ENCODE measurements at regions not wholly inside any gene's neighbourhood (a gene's known extent, or its start where the extent isn't known, plus 50 kb on each side); places are given as distances from the start of the nearest gene placed in this dataset.

DNA sequence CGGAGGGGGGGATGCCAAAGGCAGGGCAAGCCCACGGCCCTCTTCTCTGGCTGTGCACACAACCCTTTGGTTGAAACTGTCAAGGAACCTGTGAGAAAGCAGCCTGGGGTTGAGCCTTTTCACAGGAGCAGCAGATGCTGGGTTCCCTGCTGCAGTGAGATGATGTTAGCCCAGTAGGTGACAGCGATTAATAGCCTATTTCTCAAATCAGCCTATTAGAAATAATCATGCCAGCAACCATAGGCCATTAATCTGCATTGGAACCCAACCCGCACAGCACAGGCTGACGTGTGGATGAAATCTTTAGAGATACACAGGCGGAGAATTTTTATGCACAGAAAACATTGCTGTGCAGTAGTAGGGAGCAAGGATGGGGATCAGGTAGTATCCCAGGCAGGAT, 637.5 kb downstream of the AJAP1 start:
- TF ChIP-seq, protein P1, sequence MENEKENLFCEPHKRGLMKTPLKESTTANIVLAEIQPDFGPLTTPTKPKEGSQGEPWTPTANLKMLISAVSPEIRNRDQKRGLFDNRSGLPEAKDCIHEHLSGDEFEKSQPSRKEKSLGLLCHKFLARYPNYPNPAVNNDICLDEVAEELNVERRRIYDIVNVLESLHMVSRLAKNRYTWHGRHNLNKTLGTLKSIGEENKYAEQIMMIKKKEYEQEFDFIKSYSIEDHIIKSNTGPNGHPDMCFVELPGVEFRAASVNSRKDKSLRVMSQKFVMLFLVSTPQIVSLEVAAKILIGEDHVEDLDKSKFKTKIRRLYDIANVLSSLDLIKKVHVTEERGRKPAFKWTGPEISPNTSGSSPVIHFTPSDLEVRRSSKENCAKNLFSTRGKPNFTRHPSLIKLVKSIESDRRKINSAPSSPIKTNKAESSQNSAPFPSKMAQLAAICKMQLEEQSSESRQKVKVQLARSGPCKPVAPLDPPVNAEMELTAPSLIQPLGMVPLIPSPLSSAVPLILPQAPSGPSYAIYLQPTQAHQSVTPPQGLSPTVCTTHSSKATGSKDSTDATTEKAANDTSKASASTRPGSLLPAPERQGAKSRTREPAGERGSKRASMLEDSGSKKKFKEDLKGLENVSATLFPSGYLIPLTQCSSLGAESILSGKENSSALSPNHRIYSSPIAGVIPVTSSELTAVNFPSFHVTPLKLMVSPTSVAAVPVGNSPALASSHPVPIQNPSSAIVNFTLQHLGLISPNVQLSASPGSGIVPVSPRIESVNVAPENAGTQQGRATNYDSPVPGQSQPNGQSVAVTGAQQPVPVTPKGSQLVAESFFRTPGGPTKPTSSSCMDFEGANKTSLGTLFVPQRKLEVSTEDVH (IDR thresholded peaks at IDR 0.05; ENCODE audit: low read depth, partially characterized antibody): no peak
- TF ChIP-seq RB1 (IDR thresholded peaks at IDR 0.05; ENCODE audit: borderline replicate concordance): no peak
